PC-3 (cell line): ENCODE measurements at regions not wholly inside any gene's neighbourhood (a gene's known extent, or its start where the extent isn't known, plus 50 kb on each side); places are given as distances from the start of the nearest gene placed in this dataset.

Source experiments
- ATAC-seq: fragments of 200-7000 bp; cut with Tn5 transposase; 2 replicates; pipeline ENCODE4 v1.9.1; 2020; ENCODE audit warnings: mild to moderate bottlenecking, moderate library complexity
- BruUV-seq: library from RNA; stranded (reverse); fragments of 400-500 nt; replicated peaks from 2 replicates; lab custom pipeline; 2021; lab: Mats Ljungman, UMichigan
- CTCF ChIA-PET: fragments of 300-600 bp; sonication (Branson Sonifier 250); formaldehyde crosslinking; loops from one replicate; lab custom pipeline; 2022; ENCODE audit warnings: antibody characterized with exemption; lab: Charles Lee
- POLR2A ChIA-PET: fragments of 300-600 bp; sonication (Branson Sonifier 250); formaldehyde crosslinking; loops from one replicate; lab custom pipeline; 2022; ENCODE audit warnings: antibody characterized with exemption; ENCODE audit not compliant: unreplicated experiment; lab: Charles Lee
- DNase-seq: peaks from one replicate; pipeline ENCODE4 v3.0.0-alpha.2; 2015
- H2AFZ ChIP-seq: fragments of 300-600 bp; sonication (generic); 2 replicates; pipeline ENCODE4 v1.6.0; 2016; ENCODE audit warnings: antibody characterized with exemption, low read length
- H3F3A ChIP-seq: fragments of 300-600 bp; sonication (generic); one replicate; pipeline ENCODE4 v1.6.0; 2017; ENCODE audit warnings: antibody characterized with exemption, low read length, control low read depth, mild to moderate bottlenecking; ENCODE audit not compliant: unreplicated experiment
- H3K27ac ChIP-seq: fragments of 300-600 bp; sonication (generic); 2 replicates; pipeline ENCODE4 v1.5.1; 2016; ENCODE audit warnings: mild to moderate bottlenecking, low read length
- H3K27me3 ChIP-seq: fragments of 300-600 bp; sonication (generic); 2 replicates; pipeline ENCODE4 v1.6.1; 2016; ENCODE audit warnings: low read length, mixed read lengths
- H3K36me3 ChIP-seq: fragments of 300-600 bp; sonication (generic); 2 replicates; pipeline ENCODE4 v1.6.1; 2016; ENCODE audit warnings: low read depth, mixed run types, low read length, mixed read lengths
- H3K4me1 ChIP-seq: fragments of 300-600 bp; sonication (generic); 2 replicates; pipeline ENCODE4 v1.5.1; 2016; ENCODE audit warnings: low read length; ENCODE audit not compliant: insufficient read depth
- H3K4me2 ChIP-seq: fragments of 300-600 bp; sonication (generic); 2 replicates; pipeline ENCODE4 v1.6.0; 2016; ENCODE audit warnings: low read length
- H3K4me3 ChIP-seq: fragments of 300-600 bp; sonication (generic); 2 replicates; pipeline ENCODE4 v1.5.1; 2016; ENCODE audit warnings: mild to moderate bottlenecking, low read length, mixed read lengths
- H3K79me2 ChIP-seq: fragments of 300-600 bp; sonication (generic); 2 replicates; pipeline ENCODE4 v1.6.1; 2017; ENCODE audit warnings: low read length, mixed read lengths
- H3K9ac ChIP-seq: fragments of 300-600 bp; sonication (generic); 2 replicates; pipeline ENCODE4 v1.6.0; 2016; ENCODE audit warnings: mild to moderate bottlenecking, low read length
- H3K9me2 ChIP-seq: fragments of 300-600 bp; sonication (generic); replicated peaks from 2 replicates; pipeline ENCODE4 v1.6.1; 2016; ENCODE audit warnings: mixed run types, low read length, mixed read lengths
- H3K9me3 ChIP-seq: fragments of 300-600 bp; sonication (generic); 2 replicates; pipeline ENCODE4 v1.6.1; 2016; ENCODE audit warnings: low read length, mixed read lengths
- H4K20me1 ChIP-seq: fragments of 300-600 bp; sonication (generic); 2 replicates; pipeline ENCODE4 v1.6.1; 2016; ENCODE audit warnings: low read length, mixed read lengths
- CTCF ChIP-seq: fragments of 300-600 bp; sonication (generic); conservative IDR thresholded peaks from 2 replicates; pipeline ENCODE4 v1.5.1; 2017; ENCODE audit warnings: antibody characterized with exemption, low read depth, mild to moderate bottlenecking, low read length
- EZH2 ChIP-seq: fragments of 300-600 bp; sonication (generic); IDR thresholded peaks from one replicate; pipeline ENCODE4 v1.6.1; 2017; ENCODE audit warnings: antibody characterized with exemption, mild to moderate bottlenecking, low read length; ENCODE audit not compliant: unreplicated experiment
- EZH2phosphoT487 ChIP-seq: fragments of 300-600 bp; sonication (generic); IDR thresholded peaks from 2 replicates; pipeline ENCODE4 v1.6.1; 2018; ENCODE audit warnings: mild to moderate bottlenecking, antibody characterized with exemption, low read length, borderline replicate concordance
- intact Hi-C: fragments of 100-400 bp; cut with micrococcal nuclease; formaldehyde crosslinking; loops from 2 replicates; pipeline ENCODE4 v1.9.0; 2023

- Histone ChIP-seq H3K9me2 (no peaks in the 10 kb centered on the region), H3K36me3 (no peaks in the 10 kb centered on the region), H3K9me3 (no peaks in the 10 kb centered on the region), H4K20me1 (no peaks in the 10 kb centered on the region), H3K4me3 (no peak overlapping the region), H3K4me1 (no peaks in the 10 kb centered on the region), H3K9ac (no peak overlapping the region), H3K4me2 (no peak overlapping the region), H3K27ac (no peak overlapping the region), H3K79me2 (no peaks in the 10 kb centered on the region), H2AFZ (no peak overlapping the region), H3F3A (no peaks in the 10 kb centered on the region), H3K27me3 (peaks cover 50% of the 10 kb centered on the region)
- DNase-seq, result no peak
- no peak for TF ChIP-seq CTCF
- no peak for TF ChIP-seq EZH2phosphoT487
- no peak for TF ChIP-seq EZH2
- intact Hi-C loops, result no loop called here
- no peak for ATAC-seq
- ChIA-PET POLR2A (no interaction called here), CTCF (no interaction called here)
- no TSS peak for BruUV-seq
Observed at GRCh38 chr6:40733290-40733689, 146.1 kb upstream of the LRFN2 start.

GRCh38 chr6:40732878-40733277, 145.7 kb upstream of the LRFN2 start:
- ATAC-seq (no peak), DNase-seq (no peak)
- Histone ChIP-seq H3K4me2 (no peak overlapping the region), H2AFZ (no peak overlapping the region), H3K4me1 (no peaks in the 10 kb centered on the region), H3K36me3 (no peaks in the 10 kb centered on the region), H3K4me3 (no peak overlapping the region), H3K27ac (no peak overlapping the region), H3K79me2 (no peaks in the 10 kb centered on the region), H3F3A (no peaks in the 10 kb centered on the region), H3K9ac (no peak overlapping the region), H4K20me1 (no peaks in the 10 kb centered on the region), H3K9me3 (no peaks in the 10 kb centered on the region), H3K27me3 (peaks cover 47% of the 10 kb centered on the region), H3K9me2 (no peaks in the 10 kb centered on the region)
- intact Hi-C loops, result no loop called here
- TF ChIP-seq EZH2phosphoT487 (no peak), CTCF (no peak), EZH2 (no peak)
- CTCF ChIA-PET, result no interaction called here
- BruUV-seq, result no TSS peak
- POLR2A ChIA-PET, result no interaction called here

GRCh38 chr6:40728643-40729042, 141.5 kb upstream of the LRFN2 start:
- peaks cover 19% of the 10 kb centered on the region for H3K27me3 ChIP-seq
- H3K36me3 ChIP-seq, result no peaks in the 10 kb centered on the region
- no peaks in the 10 kb centered on the region for H3F3A ChIP-seq
- no peaks in the 10 kb centered on the region for H3K4me1 ChIP-seq
- H3K79me2 ChIP-seq, result no peaks in the 10 kb centered on the region
- no peak for TF ChIP-seq EZH2
- TF ChIP-seq EZH2phosphoT487, result no peak
- no peak for TF ChIP-seq CTCF
- no peak overlapping the region for H3K4me2 ChIP-seq
- H2AFZ ChIP-seq, result no peak overlapping the region
- POLR2A ChIA-PET, result no interaction called here
- H3K9me2 ChIP-seq, result no peaks in the 10 kb centered on the region
- no TSS peak for BruUV-seq
- no peak overlapping the region for H3K27ac ChIP-seq
- no peak overlapping the region for H3K9ac ChIP-seq
- CTCF ChIA-PET, result no interaction called here
- intact Hi-C loops, result no loop called here
- H3K9me3 ChIP-seq, result no peaks in the 10 kb centered on the region
- no peaks in the 10 kb centered on the region for H4K20me1 ChIP-seq
- no peak for ATAC-seq
- DNase-seq, result no peak
- no peak overlapping the region for H3K4me3 ChIP-seq
